Spleen (tissue), 11 donors: ENCODE measurements at regions not wholly inside any gene's neighbourhood (a gene's known extent, or its start where the extent isn't known, plus 50 kb on each side); places are given as distances from the start of the nearest gene placed in this dataset.

Source experiments
- DNase-seq: peaks from one replicate; pipeline ENCODE4 v3.0.0-alpha.2; 2020
- H3K27ac ChIP-seq, 8 donors: fragments of 200-600 bp; sonication (generic) in 7 of 8; 1 replicate in 4 of 8; 2 replicates in 4 of 8; pipeline versions ENCODE4 v1.5.0 to v1.8.0; 2016 to 2021; ENCODE audit warnings: inconsistent platforms in 4 of 8, mild to moderate bottlenecking in 4 of 8, moderate library complexity in 1 of 8
- H3K27me3 ChIP-seq, 7 donors: fragments of 200-600 bp; sonication (generic) in 6 of 7; replicated peaks in 1 of 7; 1 replicate in 4 of 7; 2 replicates in 3 of 7; pipeline versions ENCODE4 v1.5.0 to v1.8.0; 2016 to 2021; ENCODE audit warnings: inconsistent platforms in 3 of 7, mild to moderate bottlenecking in 1 of 7
- H3K36me3 ChIP-seq, 6 donors: fragments of 200-600 bp; sonication (generic) in 5 of 6; 1 replicate in 4 of 6; 2 replicates in 2 of 6; pipeline versions ENCODE4 v1.5.0 to v1.8.0; 2016 to 2021; ENCODE audit warnings: inconsistent platforms in 2 of 6
- H3K4me1 ChIP-seq, 6 donors: fragments of 200-600 bp; sonication (generic) in 5 of 6; 1 replicate in 3 of 6; 2 replicates in 3 of 6; pipeline versions ENCODE4 v1.5.0 to v1.8.0; 2016 to 2021; ENCODE audit warnings: inconsistent platforms in 3 of 6
- H3K4me3 ChIP-seq, 8 donors: fragments of 200-600 bp; sonication (generic) in 7 of 8; 1 replicate in 4 of 8; 2 replicates in 4 of 8; pipeline versions ENCODE4 v1.5.0 to v1.8.0; 2016 to 2021; ENCODE audit warnings: inconsistent platforms in 4 of 8, mild to moderate bottlenecking in 4 of 8, moderate library complexity in 2 of 8
- H3K9me3 ChIP-seq, 8 donors: fragments of 200-600 bp; sonication (generic) in 7 of 8; 1 replicate in 4 of 8; 2 replicates in 4 of 8; pipeline versions ENCODE4 v1.5.0 to v1.8.0; 2016 to 2021; ENCODE audit warnings: inconsistent platforms in 4 of 8
- POLR2A ChIP-seq, 3 donors: fragments of 450-650 bp; IDR thresholded peaks; one replicate each; pipeline ENCODE4 v1.5.1; 2017; ENCODE audit warnings: antibody characterized with exemption in 3 of 3, mild to moderate bottlenecking in 1 of 3
- POLR2AphosphoS5 ChIP-seq, 3 donors: sonication (generic); formaldehyde crosslinking; IDR thresholded peaks; one replicate each; pipeline ENCODE4 v1.5.1; 2017; ENCODE audit warnings: antibody characterized with exemption in 3 of 3
- WGBS, 5 donors: extraction: QIAGEN DNeasy Blood & Tissue Kit in 3 of 5; methylation state at CpG; one replicate each; pipeline versions ENCODE4 v1.1.5 to v1.1.7; 2013 to 2018; 5-methylcytosine and 5-hydroxymethylcytosine counted together
- intact Hi-C: fragments of 100-400 bp; cut with DNase I; formaldehyde crosslinking; loops from one replicate; pipeline ENCODE4 v1.15.0; 2023; ENCODE audit warnings: low total_unique reads
- TF ChIP-seq, protein P1 (sequence below), 11 experiments: fragments of 200-600 bp in 7 of 11; fragments of 450-650 bp in 4 of 11; sonication (generic) in 4 of 11; IDR thresholded peaks in 8 of 11; conservative IDR thresholded peaks in 3 of 11; 1 replicate in 7 of 11; 2 replicates in 4 of 11; pipeline versions ENCODE4 v1.4.0 to v1.8.0; 2016 to 2021; ENCODE audit warnings: antibody characterized with exemption in 11 of 11, inconsistent platforms in 4 of 11, mild to moderate bottlenecking in 1 of 11
- donor health status: healthy with polysubstance abuse.
- donor health status: DM: no; HTN: no; CAD: no; lungs with moderate emphysema.
- donor health status: DM: no; HTN: no; CAD: no.
- donor health status: Bipolar disorder and iron deficiency.
- donor health status: healthy.
- donor health status: DM: no; HTN: no; CAD: no.
- donor health status: DM: yes; HTN: yes; CAD: no.

DNA sequence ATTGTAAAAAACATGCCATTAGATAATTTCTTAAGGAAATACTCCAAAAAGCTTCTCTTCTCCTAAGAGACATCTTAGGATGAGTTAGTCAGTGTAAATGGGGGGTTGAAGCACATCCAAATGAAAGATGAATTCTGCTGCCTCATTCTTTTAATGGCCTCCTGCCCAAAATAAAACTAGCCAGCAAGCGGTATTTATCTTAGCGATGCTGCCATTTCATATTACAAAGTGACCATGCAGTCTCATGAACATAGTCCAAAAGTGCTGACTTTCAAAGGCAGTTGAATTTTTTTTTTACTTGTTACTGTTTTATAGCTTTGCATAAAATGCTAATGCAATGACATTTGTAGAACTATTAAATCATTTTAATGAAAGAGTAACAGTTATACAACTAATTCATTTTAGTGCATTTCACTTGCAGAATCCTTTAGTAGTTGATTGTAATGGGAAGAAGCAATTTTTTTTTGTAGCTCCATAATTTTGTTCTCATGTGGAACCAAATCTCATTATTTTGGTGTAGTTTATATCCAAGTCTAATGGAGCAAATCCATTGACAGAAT is 151.5 kb downstream of the CAVIN4 start:
- DNase-seq, result no peak
- Histone ChIP-seq H3K4me3 (no peak overlapping the region), H3K4me1 (no peaks in the 10 kb centered on the region), H3K27ac (no peak overlapping the region), H3K9me3 (peaks cover 0 to 7% (median 0%) of the 10 kb centered on the region in 8 donors), H3K27me3 (no peaks in the 10 kb centered on the region), H3K36me3 (no peaks in the 10 kb centered on the region)
- intact Hi-C loops, result no loop called here
- TF ChIP-seq, protein P1, sequence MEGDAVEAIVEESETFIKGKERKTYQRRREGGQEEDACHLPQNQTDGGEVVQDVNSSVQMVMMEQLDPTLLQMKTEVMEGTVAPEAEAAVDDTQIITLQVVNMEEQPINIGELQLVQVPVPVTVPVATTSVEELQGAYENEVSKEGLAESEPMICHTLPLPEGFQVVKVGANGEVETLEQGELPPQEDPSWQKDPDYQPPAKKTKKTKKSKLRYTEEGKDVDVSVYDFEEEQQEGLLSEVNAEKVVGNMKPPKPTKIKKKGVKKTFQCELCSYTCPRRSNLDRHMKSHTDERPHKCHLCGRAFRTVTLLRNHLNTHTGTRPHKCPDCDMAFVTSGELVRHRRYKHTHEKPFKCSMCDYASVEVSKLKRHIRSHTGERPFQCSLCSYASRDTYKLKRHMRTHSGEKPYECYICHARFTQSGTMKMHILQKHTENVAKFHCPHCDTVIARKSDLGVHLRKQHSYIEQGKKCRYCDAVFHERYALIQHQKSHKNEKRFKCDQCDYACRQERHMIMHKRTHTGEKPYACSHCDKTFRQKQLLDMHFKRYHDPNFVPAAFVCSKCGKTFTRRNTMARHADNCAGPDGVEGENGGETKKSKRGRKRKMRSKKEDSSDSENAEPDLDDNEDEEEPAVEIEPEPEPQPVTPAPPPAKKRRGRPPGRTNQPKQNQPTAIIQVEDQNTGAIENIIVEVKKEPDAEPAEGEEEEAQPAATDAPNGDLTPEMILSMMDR (IDR thresholded peaks at IDR 0.05 in 8 of 11, conservative IDR thresholded peaks at IDR 0.05 in 3 of 11), result no peak
- TF ChIP-seq POLR2AphosphoS5 (IDR thresholded peaks at IDR 0.05) (no peak), POLR2A (IDR thresholded peaks at IDR 0.05) (no peak)
- WGBS, 5 donors, result 91 to 99% (median 96%) methylated on average over 2 of the region's 2 CpGs

DNA sequence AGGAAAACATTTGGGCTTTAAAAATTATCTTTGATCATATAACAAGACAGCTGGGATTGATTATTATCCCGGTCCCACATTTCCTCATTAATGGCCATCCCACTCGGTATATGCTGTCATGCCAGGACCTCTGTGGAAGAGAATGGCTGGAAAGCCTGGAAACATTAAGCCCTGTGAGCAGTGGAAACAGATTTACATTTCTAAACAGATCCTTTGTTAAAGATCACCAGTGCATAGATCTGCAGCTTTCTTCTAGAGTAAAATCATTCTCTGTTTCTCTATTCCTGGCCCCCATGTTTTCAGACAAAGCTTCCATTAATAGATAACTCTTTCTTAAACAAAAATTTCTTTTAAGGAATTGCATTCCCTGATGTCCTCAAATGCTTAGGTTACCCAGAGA is 152.2 kb downstream of the CAVIN4 start:
- H3K4me3 ChIP-seq, result no peak overlapping the region
- 71 to 81% (median 76%) methylated on average over 2 of the region's 2 CpGs for WGBS, 5 donors
- peaks cover 0 to 10% (median 0%) of the 10 kb centered on the region in 8 donors for H3K9me3 ChIP-seq

DNA sequence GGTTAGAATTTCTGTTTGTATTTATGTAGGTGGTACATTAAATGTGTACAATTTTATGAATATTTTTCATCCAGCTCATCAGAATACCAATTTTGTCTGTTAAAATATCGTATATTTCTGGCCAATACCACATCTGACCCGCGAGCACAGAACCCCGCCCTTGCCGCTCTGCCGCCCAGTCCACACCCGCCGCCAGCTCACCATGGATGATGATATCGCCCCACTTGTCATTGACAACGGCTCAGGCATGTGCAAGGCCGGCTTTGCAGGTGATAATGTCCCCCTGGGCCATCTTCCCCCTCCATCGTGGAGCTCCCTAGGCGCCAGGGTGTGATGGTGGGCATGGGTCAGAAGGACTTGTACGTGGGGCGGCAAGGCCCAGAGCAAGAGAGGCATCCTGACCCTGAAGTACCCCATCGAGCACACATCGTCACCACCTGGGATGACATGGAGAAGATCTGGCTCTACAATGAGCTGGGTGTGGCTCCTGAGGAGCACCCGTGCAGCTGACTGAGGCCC is 153.2 kb downstream of the CAVIN4 start:
- whole genome bisulfite sequencing, 5 donors, result 89 to 96% (median 95%) methylated on average over 13 to 18 of the region's 18 CpGs

More for the DNA sequence above, 152.2 kb downstream of the CAVIN4 start:
- TF ChIP-seq, protein P1 (IDR thresholded peaks at IDR 0.05 in 8 of 11, conservative IDR thresholded peaks at IDR 0.05 in 3 of 11), result no peak
- no peak for TF ChIP-seq POLR2AphosphoS5 (IDR thresholded peaks at IDR 0.05)
- no peak for TF ChIP-seq POLR2A (IDR thresholded peaks at IDR 0.05)
- no peak overlapping the region for H3K27ac ChIP-seq
- no peak for DNase-seq
- no peaks in the 10 kb centered on the region for H3K27me3 ChIP-seq
- no peaks in the 10 kb centered on the region for H3K36me3 ChIP-seq
- intact Hi-C loops, result no loop called here
- H3K4me1 ChIP-seq, result no peaks in the 10 kb centered on the region

DNA sequence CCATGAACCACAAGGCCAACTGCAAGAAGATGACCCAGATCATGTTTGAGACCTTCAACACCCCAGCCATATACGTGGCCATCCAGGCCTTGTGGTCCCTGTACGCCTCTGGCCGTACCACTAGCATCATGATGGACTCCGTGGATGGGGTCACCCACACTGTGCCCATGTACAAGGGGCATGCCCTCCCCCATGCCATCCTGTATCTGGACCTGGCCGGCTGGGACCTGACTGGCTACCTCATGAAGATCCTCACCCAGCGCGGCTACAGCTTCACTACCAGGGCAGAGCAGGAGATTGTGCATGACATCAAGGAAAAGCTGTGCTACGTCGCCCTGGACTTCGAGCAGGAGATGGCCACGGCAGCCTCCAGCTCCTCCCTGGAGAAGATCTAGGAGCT is 153.7 kb downstream of the CAVIN4 start:
- no peak for TF ChIP-seq POLR2AphosphoS5 (IDR thresholded peaks at IDR 0.05)
- TF ChIP-seq POLR2A (IDR thresholded peaks at IDR 0.05), result no peak
- TF ChIP-seq, protein P1 (IDR thresholded peaks at IDR 0.05 in 8 of 11, conservative IDR thresholded peaks at IDR 0.05 in 3 of 11), result no peak

More for the DNA sequence above, 153.2 kb downstream of the CAVIN4 start:
- Histone ChIP-seq H3K4me1 (no peaks in the 10 kb centered on the region), H3K9me3 (peaks cover 0 to 10% (median 0%) of the 10 kb centered on the region in 8 donors), H3K27ac (no peak overlapping the region), H3K4me3 (no peak overlapping the region), H3K36me3 (no peaks in the 10 kb centered on the region), H3K27me3 (no peaks in the 10 kb centered on the region)
- intact Hi-C loops, result no loop called here
- TF ChIP-seq POLR2AphosphoS5 (IDR thresholded peaks at IDR 0.05), result no peak
- TF ChIP-seq, protein P1 (IDR thresholded peaks at IDR 0.05 in 8 of 11, conservative IDR thresholded peaks at IDR 0.05 in 3 of 11), result no peak
- no peak for TF ChIP-seq POLR2A (IDR thresholded peaks at IDR 0.05)
- DNase-seq, result no peak

More for the DNA sequence above, 153.7 kb downstream of the CAVIN4 start:
- Histone ChIP-seq H3K27ac (no peak overlapping the region), H3K9me3 (peaks cover 0 to 10% (median 0%) of the 10 kb centered on the region in 8 donors), H3K4me1 (no peaks in the 10 kb centered on the region), H3K36me3 (no peaks in the 10 kb centered on the region), H3K27me3 (no peaks in the 10 kb centered on the region), H3K4me3 (no peak overlapping the region)
- intact Hi-C loops, result no loop called here
- no peak for DNase-seq
- WGBS, 5 donors, result 88 to 98% (median 93%) methylated on average over 6 to 11 of the region's 11 CpGs
